KMS-11 (cell line): ENCODE measurements at regions not wholly inside any gene's neighbourhood (a gene's known extent, or its start where the extent isn't known, plus 50 kb on each side); places are given as distances from the start of the nearest gene placed in this dataset.

Experiments
- H2AFZ ChIP-seq: fragments of 200-600 bp; sonication (generic); 2 replicates; pipeline ENCODE4 v1.6.1; 2016; ENCODE audit warnings: antibody characterized with exemption, mixed run types, low read depth
- H3K27ac ChIP-seq: fragments of 200-600 bp; sonication (generic); 2 replicates; pipeline ENCODE4 v1.6.1; 2016; ENCODE audit warnings: mild to moderate bottlenecking, mixed run types
- H3K27me3 ChIP-seq: fragments of 200-600 bp; sonication (generic); 2 replicates; pipeline ENCODE4 v1.6.1; 2017; ENCODE audit warnings: mild to moderate bottlenecking, low read depth, mixed run types, moderate library complexity; ENCODE audit not compliant: insufficient read depth
- H3K36me3 ChIP-seq: fragments of 200-600 bp; sonication (generic); 2 replicates; pipeline ENCODE4 v1.6.1; 2017; ENCODE audit warnings: mild to moderate bottlenecking, mixed run types; ENCODE audit not compliant: insufficient read depth
- H3K4me1 ChIP-seq: fragments of 200-600 bp; sonication (generic); 2 replicates; pipeline ENCODE4 v1.6.1; 2016; ENCODE audit warnings: mild to moderate bottlenecking, low read depth, mixed run types; ENCODE audit not compliant: poor library complexity, severe bottlenecking
- H3K4me2 ChIP-seq: fragments of 200-600 bp; sonication (generic); 2 replicates; pipeline ENCODE4 v1.7.0; 2016; ENCODE audit warnings: mild to moderate bottlenecking, mixed run types
- H3K4me3 ChIP-seq: fragments of 200-600 bp; sonication (generic); IDR thresholded peaks from 2 replicates; pipeline ENCODE4 v1.6.1; 2017; ENCODE audit warnings: low read depth, low read length, mixed read lengths; ENCODE audit not compliant: insufficient read depth
- H3K79me2 ChIP-seq: fragments of 200-600 bp; sonication (generic); 2 replicates; pipeline ENCODE4 v1.6.1; 2016; ENCODE audit warnings: low read depth, mixed run types; ENCODE audit not compliant: insufficient read depth
- H3K9ac ChIP-seq: fragments of 200-600 bp; sonication (generic); 2 replicates; pipeline ENCODE4 v1.6.1; 2016; ENCODE audit warnings: mild to moderate bottlenecking, mixed run types
- H4K20me1 ChIP-seq: fragments of 200-600 bp; sonication (generic); 2 replicates; pipeline ENCODE4 v1.6.1; 2016; ENCODE audit warnings: mild to moderate bottlenecking, mixed run types; ENCODE audit not compliant: insufficient read depth
- TF ChIP-seq, protein P1 (sequence below): fragments of 200-600 bp; sonication (generic); conservative IDR thresholded peaks from 2 replicates; pipeline ENCODE4 v1.6.1; 2017; ENCODE audit warnings: low read depth, mild to moderate bottlenecking, antibody characterized with exemption, low read length, moderate library complexity, mixed read lengths

- H3K27me3 ChIP-seq = no peaks in the 10 kb centered on the region
These were observed 414.1 kb downstream of the FGF9 start for GRCh38 chr13:22085001-22085400.

GRCh38 chr13:22086597-22087330 is 415.9 kb downstream of the FGF9 start:
- Histone ChIP-seq H3K9ac (no peak overlapping the region), H2AFZ (no peak overlapping the region), H4K20me1 (no peaks in the 10 kb centered on the region), H3K4me3 (no peak overlapping the region), H3K79me2 (no peaks in the 10 kb centered on the region), H3K27ac (no peak overlapping the region), H3K36me3 (no peaks in the 10 kb centered on the region), H3K4me2 (no peak overlapping the region), H3K27me3 (no peaks in the 10 kb centered on the region), H3K4me1 (no peaks in the 10 kb centered on the region)
- TF ChIP-seq, protein P1, sequence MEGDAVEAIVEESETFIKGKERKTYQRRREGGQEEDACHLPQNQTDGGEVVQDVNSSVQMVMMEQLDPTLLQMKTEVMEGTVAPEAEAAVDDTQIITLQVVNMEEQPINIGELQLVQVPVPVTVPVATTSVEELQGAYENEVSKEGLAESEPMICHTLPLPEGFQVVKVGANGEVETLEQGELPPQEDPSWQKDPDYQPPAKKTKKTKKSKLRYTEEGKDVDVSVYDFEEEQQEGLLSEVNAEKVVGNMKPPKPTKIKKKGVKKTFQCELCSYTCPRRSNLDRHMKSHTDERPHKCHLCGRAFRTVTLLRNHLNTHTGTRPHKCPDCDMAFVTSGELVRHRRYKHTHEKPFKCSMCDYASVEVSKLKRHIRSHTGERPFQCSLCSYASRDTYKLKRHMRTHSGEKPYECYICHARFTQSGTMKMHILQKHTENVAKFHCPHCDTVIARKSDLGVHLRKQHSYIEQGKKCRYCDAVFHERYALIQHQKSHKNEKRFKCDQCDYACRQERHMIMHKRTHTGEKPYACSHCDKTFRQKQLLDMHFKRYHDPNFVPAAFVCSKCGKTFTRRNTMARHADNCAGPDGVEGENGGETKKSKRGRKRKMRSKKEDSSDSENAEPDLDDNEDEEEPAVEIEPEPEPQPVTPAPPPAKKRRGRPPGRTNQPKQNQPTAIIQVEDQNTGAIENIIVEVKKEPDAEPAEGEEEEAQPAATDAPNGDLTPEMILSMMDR = no peak

More at GRCh38 chr13:22085001-22085400, 414.1 kb downstream of the FGF9 start:
- Histone ChIP-seq H3K4me2 (no peak overlapping the region), H2AFZ (no peak overlapping the region), H3K36me3 (no peaks in the 10 kb centered on the region), H3K4me1 (no peaks in the 10 kb centered on the region), H3K27ac (no peak overlapping the region), H4K20me1 (no peaks in the 10 kb centered on the region), H3K9ac (no peak overlapping the region), H3K79me2 (no peaks in the 10 kb centered on the region), H3K4me3 (no peak overlapping the region)
- TF ChIP-seq, protein P1 = no peak

- Histone ChIP-seq H3K9ac (no peak overlapping the region), H3K4me3 (no peak overlapping the region), H3K4me2 (no peak overlapping the region), H3K79me2 (no peaks in the 10 kb centered on the region), H4K20me1 (no peaks in the 10 kb centered on the region), H3K36me3 (no peaks in the 10 kb centered on the region), H3K27me3 (no peaks in the 10 kb centered on the region), H3K4me1 (no peaks in the 10 kb centered on the region), H2AFZ (no peak overlapping the region), H3K27ac (no peak overlapping the region)
- TF ChIP-seq, protein P1 = no peak
These were observed 419.2 kb downstream of the FGF9 start for GRCh38 chr13:22090106-22090505.

GRCh38 chr13:22091222-22091970 is 420.5 kb downstream of the FGF9 start:
- H3K4me2 ChIP-seq = no peak overlapping the region
- no peak overlapping the region for H2AFZ ChIP-seq
- no peaks in the 10 kb centered on the region for H3K4me1 ChIP-seq
- no peak overlapping the region for H3K9ac ChIP-seq
- no peak overlapping the region for H3K27ac ChIP-seq
- no peaks in the 10 kb centered on the region for H3K27me3 ChIP-seq
- no peak overlapping the region for H3K4me3 ChIP-seq
- TF ChIP-seq, protein P1 = no peak
- no peaks in the 10 kb centered on the region for H4K20me1 ChIP-seq
- no peaks in the 10 kb centered on the region for H3K79me2 ChIP-seq
- H3K36me3 ChIP-seq = no peaks in the 10 kb centered on the region
